Neural crest cell (in vitro differentiated cells): ENCODE measurements at regions not wholly inside any gene's neighbourhood (a gene's known extent, or its start where the extent isn't known, plus 50 kb on each side); places are given as distances from the start of the nearest gene placed in this dataset.

Experiments
- DNase-seq: peaks from one replicate; pipeline ENCODE4 v3.0.0; 2021; ENCODE audit warnings: low read depth, mixed read lengths, low spot score
- H3K27ac Mint-ChIP-seq: one replicate; pipeline ENCODE4 v1.8.0; 2021; ENCODE audit warnings: mild to moderate bottlenecking, mixed read lengths; ENCODE audit not compliant: unreplicated experiment
- H3K27me3 Mint-ChIP-seq: 2 replicates; pipeline ENCODE4 v1.8.0; 2021; ENCODE audit warnings: low read depth, mild to moderate bottlenecking, mixed read lengths
- H3K36me3 Mint-ChIP-seq: 2 replicates; pipeline ENCODE4 v1.8.0; 2021; ENCODE audit warnings: low read depth, mild to moderate bottlenecking, mixed read lengths
- H3K4me1 Mint-ChIP-seq: 2 replicates; pipeline ENCODE4 v1.8.0; 2021; ENCODE audit warnings: mixed read lengths
- H3K4me3 Mint-ChIP-seq: one replicate; pipeline ENCODE4 v1.8.0; 2021; ENCODE audit warnings: mild to moderate bottlenecking, mixed read lengths
- H3K9me3 Mint-ChIP-seq: 2 replicates; pipeline ENCODE4 v1.8.0; 2021; ENCODE audit warnings: mixed read lengths
- TF ChIP-seq, protein P1 (sequence below): fragments of 200-600 bp; sonication (generic); conservative IDR thresholded peaks from 2 replicates; pipeline ENCODE4 v1.5.0; 2021; ENCODE audit warnings: antibody characterized with exemption, mild to moderate bottlenecking

DNA sequence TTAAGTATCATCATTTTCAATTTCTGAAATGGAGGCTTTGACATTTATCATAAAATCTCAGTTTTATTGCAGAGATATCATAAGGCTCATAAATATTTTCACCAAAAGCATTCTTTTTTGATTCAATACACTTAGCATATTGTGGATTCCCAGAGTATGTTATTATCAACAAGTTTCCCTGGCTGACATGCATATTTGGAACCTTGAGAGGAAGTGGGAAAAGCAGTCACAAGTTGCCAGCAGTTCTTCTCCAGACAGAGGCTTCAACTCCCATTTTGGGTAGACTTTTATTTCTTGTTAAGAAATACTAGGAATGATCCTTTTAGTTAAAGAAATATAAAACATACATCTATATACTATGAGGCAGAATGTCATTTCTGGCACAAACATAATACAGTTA lies 236.5 kb downstream of the ASXL3 start:
- TF ChIP-seq, protein P1, sequence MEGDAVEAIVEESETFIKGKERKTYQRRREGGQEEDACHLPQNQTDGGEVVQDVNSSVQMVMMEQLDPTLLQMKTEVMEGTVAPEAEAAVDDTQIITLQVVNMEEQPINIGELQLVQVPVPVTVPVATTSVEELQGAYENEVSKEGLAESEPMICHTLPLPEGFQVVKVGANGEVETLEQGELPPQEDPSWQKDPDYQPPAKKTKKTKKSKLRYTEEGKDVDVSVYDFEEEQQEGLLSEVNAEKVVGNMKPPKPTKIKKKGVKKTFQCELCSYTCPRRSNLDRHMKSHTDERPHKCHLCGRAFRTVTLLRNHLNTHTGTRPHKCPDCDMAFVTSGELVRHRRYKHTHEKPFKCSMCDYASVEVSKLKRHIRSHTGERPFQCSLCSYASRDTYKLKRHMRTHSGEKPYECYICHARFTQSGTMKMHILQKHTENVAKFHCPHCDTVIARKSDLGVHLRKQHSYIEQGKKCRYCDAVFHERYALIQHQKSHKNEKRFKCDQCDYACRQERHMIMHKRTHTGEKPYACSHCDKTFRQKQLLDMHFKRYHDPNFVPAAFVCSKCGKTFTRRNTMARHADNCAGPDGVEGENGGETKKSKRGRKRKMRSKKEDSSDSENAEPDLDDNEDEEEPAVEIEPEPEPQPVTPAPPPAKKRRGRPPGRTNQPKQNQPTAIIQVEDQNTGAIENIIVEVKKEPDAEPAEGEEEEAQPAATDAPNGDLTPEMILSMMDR = no peak
- H3K27me3 Mint-ChIP-seq = no peaks in the 10 kb centered on the region
- DNase-seq = no peak
- H3K9me3 Mint-ChIP-seq = no peaks in the 10 kb centered on the region
- H3K4me1 Mint-ChIP-seq = no peaks in the 10 kb centered on the region
- no peaks in the 10 kb centered on the region for H3K36me3 Mint-ChIP-seq
- no peak overlapping the region for H3K27ac Mint-ChIP-seq
- H3K4me3 Mint-ChIP-seq = no peak overlapping the region

DNA sequence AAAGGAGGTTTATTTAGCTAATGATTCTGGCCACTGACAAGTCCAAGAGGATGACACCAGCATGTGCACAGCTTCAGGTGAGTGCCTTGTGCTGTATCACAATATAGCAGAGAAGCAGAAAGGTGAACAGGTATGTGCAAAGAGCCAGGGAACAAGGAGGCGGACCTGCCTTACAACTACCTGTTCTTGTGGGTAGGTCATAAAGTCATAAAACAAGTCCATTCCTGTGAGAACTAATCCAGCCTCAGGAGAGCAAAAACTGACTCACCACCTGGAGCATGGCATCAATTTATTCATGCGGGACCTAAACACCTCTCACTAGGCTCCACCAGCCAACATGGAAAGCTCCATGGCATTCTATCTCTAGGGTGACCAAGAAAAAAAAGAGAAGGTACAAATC lies 234.2 kb downstream of the ASXL3 start:
- Mint-ChIP-seq H3K27me3 (no peaks in the 10 kb centered on the region), H3K9me3 (no peaks in the 10 kb centered on the region), H3K4me3 (no peak overlapping the region), H3K4me1 (no peaks in the 10 kb centered on the region), H3K27ac (no peak overlapping the region), H3K36me3 (no peaks in the 10 kb centered on the region)
- no peak for DNase-seq
- TF ChIP-seq, protein P1 = no peak

DNA sequence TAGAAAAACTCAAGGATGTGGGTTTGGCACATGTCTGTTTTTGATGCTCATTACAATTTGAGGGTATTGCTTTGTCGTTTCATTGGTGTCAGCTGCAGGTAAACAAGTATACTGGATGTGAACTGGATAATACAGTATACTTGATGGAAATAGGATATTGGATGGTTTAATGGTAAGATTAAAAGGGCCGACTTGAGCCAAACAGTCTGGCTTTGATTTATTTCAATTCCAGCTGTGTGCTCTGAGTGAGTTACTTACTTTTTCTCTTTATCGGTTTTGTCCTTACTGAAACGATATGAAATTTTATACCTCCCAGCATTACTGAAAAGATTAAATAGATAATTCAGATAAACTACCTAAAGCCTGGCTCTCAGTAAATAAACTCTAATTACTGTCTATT lies 227.6 kb downstream of the ASXL3 start:
- TF ChIP-seq, protein P1 = no peak
- Mint-ChIP-seq H3K36me3 (no peaks in the 10 kb centered on the region), H3K4me3 (no peak overlapping the region), H3K27ac (no peak overlapping the region), H3K9me3 (no peaks in the 10 kb centered on the region), H3K27me3 (no peaks in the 10 kb centered on the region), H3K4me1 (no peaks in the 10 kb centered on the region)
- DNase-seq = no peak

DNA sequence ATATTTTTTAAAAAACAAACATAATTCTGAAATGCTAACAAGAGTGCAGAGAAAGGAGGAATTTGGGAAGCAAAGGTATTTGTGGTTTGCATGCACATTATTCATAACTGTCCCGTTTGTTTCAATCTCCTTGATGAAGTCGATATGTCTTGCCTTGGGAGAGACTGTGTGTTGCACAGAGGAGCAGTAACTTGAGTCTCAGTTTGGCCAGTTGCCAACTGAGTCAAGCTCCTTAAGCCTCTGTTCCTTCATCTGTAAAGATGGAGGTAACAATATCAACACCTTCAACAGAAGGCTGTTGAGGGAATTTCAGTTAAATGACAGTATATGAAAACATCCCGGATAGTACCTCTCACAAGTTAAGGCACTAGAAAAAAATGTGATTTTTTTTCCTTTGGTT lies 226.2 kb downstream of the ASXL3 start:
- Mint-ChIP-seq H3K27ac (no peak overlapping the region), H3K36me3 (no peaks in the 10 kb centered on the region), H3K9me3 (no peaks in the 10 kb centered on the region), H3K4me1 (no peaks in the 10 kb centered on the region), H3K4me3 (no peak overlapping the region), H3K27me3 (no peaks in the 10 kb centered on the region)
- TF ChIP-seq, protein P1 = no peak
- DNase-seq = no peak

DNA sequence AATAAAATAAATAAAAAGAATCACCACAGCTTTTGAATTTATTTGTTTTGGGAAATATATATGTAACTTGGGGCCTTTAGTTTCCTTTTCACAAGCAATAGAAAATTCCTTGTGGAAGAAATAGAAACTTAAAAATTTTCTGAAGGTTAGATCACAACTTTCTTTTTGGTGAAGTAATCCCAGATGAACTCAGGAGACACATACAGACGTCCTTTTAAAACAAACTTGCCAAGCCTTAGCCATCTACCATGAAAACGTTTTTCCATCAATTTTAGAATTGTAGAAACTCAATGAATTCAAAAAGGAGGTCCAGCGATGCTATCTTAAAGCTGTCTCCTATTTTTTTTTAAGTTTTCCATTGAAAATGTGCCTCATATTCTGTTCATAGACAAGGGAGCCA lies 225.6 kb downstream of the ASXL3 start:
- Mint-ChIP-seq H3K27me3 (no peaks in the 10 kb centered on the region), H3K36me3 (no peaks in the 10 kb centered on the region), H3K27ac (no peak overlapping the region), H3K9me3 (no peaks in the 10 kb centered on the region), H3K4me3 (no peak overlapping the region), H3K4me1 (no peaks in the 10 kb centered on the region)
- TF ChIP-seq, protein P1 = no peak
- no peak for DNase-seq

DNA sequence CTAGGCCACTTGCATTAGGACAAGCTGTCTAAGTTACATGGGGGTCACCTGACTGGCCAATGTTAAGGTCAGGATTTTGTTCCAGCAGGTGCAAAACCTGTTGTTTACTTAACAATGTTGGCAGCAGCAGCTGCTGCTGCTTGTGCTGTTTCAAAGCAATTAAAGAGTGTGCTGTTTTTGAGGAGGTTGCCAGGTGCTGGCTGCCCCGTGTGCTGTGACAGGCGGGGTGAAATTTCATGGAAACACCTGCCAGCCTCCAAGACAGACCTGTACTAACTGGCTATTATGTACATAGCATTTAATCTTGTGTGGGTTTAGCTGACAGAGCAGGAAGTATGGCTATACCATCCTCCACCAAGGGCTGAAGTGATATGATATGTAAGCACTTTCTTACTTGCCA lies 224.9 kb downstream of the ASXL3 start:
- Mint-ChIP-seq H3K9me3 (no peaks in the 10 kb centered on the region), H3K4me1 (no peaks in the 10 kb centered on the region), H3K27ac (no peak overlapping the region)

More for the DNA sequence above, 224.9 kb downstream of the ASXL3 start:
- Mint-ChIP-seq H3K4me3 (no peak overlapping the region), H3K36me3 (no peaks in the 10 kb centered on the region), H3K27me3 (no peaks in the 10 kb centered on the region)
- TF ChIP-seq, protein P1 = no peak
- DNase-seq = no peak
